ENCODE measurements at regions not wholly inside any gene's neighbourhood (a gene's known extent, or its start where the extent isn't known, plus 50 kb on each side); places are given as distances from the start of the nearest gene placed in this dataset.

- Histone ChIP-seq H3K4me1 (ENCODE audit: control insufficient read depth in 5 of 5, insufficient read depth in 5 of 5, low read length in 5 of 5) (no peaks in the 10 kb centered on the region), H3K27ac (ENCODE audit: low read depth, low read length) (no peak overlapping the region), H3K4me3 (ENCODE audit: low read depth in 1 of 5, low read length in 5 of 5) (no peak overlapping the region), H3K27me3 (ENCODE audit: control insufficient read depth in 5 of 5, insufficient read depth in 4 of 5, low read length in 5 of 5) (no peaks in the 10 kb centered on the region), H3K36me3 (ENCODE audit: control insufficient read depth in 5 of 5, insufficient read depth in 5 of 5, low read length in 5 of 5) (no peaks in the 10 kb centered on the region), H3K9me3 (ENCODE audit: control insufficient read depth in 5 of 5, low read length in 5 of 5) (peaks cover 0 to 4% (median 0%) of the 10 kb centered on the region in 5 donors), H3K9ac (ENCODE audit: low read length in 5 of 5) (no peak overlapping the region)
These were observed 275.6 kb upstream of the GRM7 start for GRCh38 chr3:6585360-6585759.

- Histone ChIP-seq H3K27ac (ENCODE audit: low read depth, low read length) (no peak overlapping the region), H3K4me3 (ENCODE audit: low read depth in 1 of 5, low read length in 5 of 5) (no peak overlapping the region), H3K9ac (ENCODE audit: low read length in 5 of 5) (no peak overlapping the region), H3K27me3 (ENCODE audit: control insufficient read depth in 5 of 5, insufficient read depth in 4 of 5, low read length in 5 of 5) (no peaks in the 10 kb centered on the region), H3K4me1 (ENCODE audit: control insufficient read depth in 5 of 5, insufficient read depth in 5 of 5, low read length in 5 of 5) (no peaks in the 10 kb centered on the region), H3K36me3 (ENCODE audit: control insufficient read depth in 5 of 5, insufficient read depth in 5 of 5, low read length in 5 of 5) (no peaks in the 10 kb centered on the region), H3K9me3 (ENCODE audit: control insufficient read depth in 5 of 5, low read length in 5 of 5) (no peaks in the 10 kb centered on the region)
These were observed 260.7 kb upstream of the GRM7 start for GRCh38 chr3:6600237-6600636.

- H3K9ac ChIP-seq (ENCODE audit: low read length in 5 of 5): no peak overlapping the region
- no peak overlapping the region for H3K27ac ChIP-seq (ENCODE audit: low read depth, low read length)
- no peaks in the 10 kb centered on the region for H3K27me3 ChIP-seq (ENCODE audit: control insufficient read depth in 5 of 5, insufficient read depth in 4 of 5, low read length in 5 of 5)
- H3K9me3 ChIP-seq (ENCODE audit: control insufficient read depth in 5 of 5, low read length in 5 of 5): no peaks in the 10 kb centered on the region
- no peak overlapping the region for H3K4me3 ChIP-seq (ENCODE audit: low read depth in 1 of 5, low read length in 5 of 5)
- no peaks in the 10 kb centered on the region for H3K4me1 ChIP-seq (ENCODE audit: control insufficient read depth in 5 of 5, insufficient read depth in 5 of 5, low read length in 5 of 5)
- no peaks in the 10 kb centered on the region for H3K36me3 ChIP-seq (ENCODE audit: control insufficient read depth in 5 of 5, insufficient read depth in 5 of 5, low read length in 5 of 5)
These were observed 259.5 kb upstream of the GRM7 start for GRCh38 chr3:6601374-6601773.

GRCh38 chr3:6602329-6602728, 258.6 kb upstream of the GRM7 start:
- Histone ChIP-seq H3K36me3 (ENCODE audit: control insufficient read depth in 5 of 5, insufficient read depth in 5 of 5, low read length in 5 of 5) (no peaks in the 10 kb centered on the region), H3K9ac (ENCODE audit: low read length in 5 of 5) (no peak overlapping the region), H3K27me3 (ENCODE audit: control insufficient read depth in 5 of 5, insufficient read depth in 4 of 5, low read length in 5 of 5) (no peaks in the 10 kb centered on the region), H3K9me3 (ENCODE audit: control insufficient read depth in 5 of 5, low read length in 5 of 5) (no peaks in the 10 kb centered on the region), H3K27ac (ENCODE audit: low read depth, low read length) (no peak overlapping the region), H3K4me1 (ENCODE audit: control insufficient read depth in 5 of 5, insufficient read depth in 5 of 5, low read length in 5 of 5) (no peaks in the 10 kb centered on the region), H3K4me3 (ENCODE audit: low read depth in 1 of 5, low read length in 5 of 5) (no peak overlapping the region)

- Histone ChIP-seq H3K27me3 (ENCODE audit: control insufficient read depth in 5 of 5, insufficient read depth in 4 of 5, low read length in 5 of 5) (no peaks in the 10 kb centered on the region), H3K27ac (ENCODE audit: low read depth, low read length) (no peak overlapping the region), H3K9ac (ENCODE audit: low read length in 5 of 5) (no peak overlapping the region), H3K4me3 (ENCODE audit: low read depth in 1 of 5, low read length in 5 of 5) (no peak overlapping the region), H3K4me1 (ENCODE audit: control insufficient read depth in 5 of 5, insufficient read depth in 5 of 5, low read length in 5 of 5) (no peaks in the 10 kb centered on the region), H3K9me3 (ENCODE audit: control insufficient read depth in 5 of 5, low read length in 5 of 5) (no peaks in the 10 kb centered on the region), H3K36me3 (ENCODE audit: control insufficient read depth in 5 of 5, insufficient read depth in 5 of 5, low read length in 5 of 5) (no peaks in the 10 kb centered on the region)
These were observed 255.7 kb upstream of the GRM7 start for GRCh38 chr3:6605227-6605626.

GRCh38 chr3:6608843-6609242, 252.1 kb upstream of the GRM7 start:
- Histone ChIP-seq H3K4me3 (ENCODE audit: low read depth in 1 of 5, low read length in 5 of 5) (no peak overlapping the region), H3K9ac (ENCODE audit: low read length in 5 of 5) (no peak overlapping the region), H3K4me1 (ENCODE audit: control insufficient read depth in 5 of 5, insufficient read depth in 5 of 5, low read length in 5 of 5) (no peaks in the 10 kb centered on the region), H3K36me3 (ENCODE audit: control insufficient read depth in 5 of 5, insufficient read depth in 5 of 5, low read length in 5 of 5) (no peaks in the 10 kb centered on the region), H3K27me3 (ENCODE audit: control insufficient read depth in 5 of 5, insufficient read depth in 4 of 5, low read length in 5 of 5) (no peaks in the 10 kb centered on the region), H3K9me3 (ENCODE audit: control insufficient read depth in 5 of 5, low read length in 5 of 5) (no peaks in the 10 kb centered on the region), H3K27ac (ENCODE audit: low read depth, low read length) (no peak overlapping the region)

GRCh38 chr3:6612034-6612616, 248.8 kb upstream of the GRM7 start:
- Histone ChIP-seq H3K4me1 (ENCODE audit: control insufficient read depth in 5 of 5, insufficient read depth in 5 of 5, low read length in 5 of 5) (no peaks in the 10 kb centered on the region), H3K36me3 (ENCODE audit: control insufficient read depth in 5 of 5, insufficient read depth in 5 of 5, low read length in 5 of 5) (no peaks in the 10 kb centered on the region), H3K9ac (ENCODE audit: low read length in 5 of 5) (no peak overlapping the region), H3K27ac (ENCODE audit: low read depth, low read length) (no peak overlapping the region), H3K27me3 (ENCODE audit: control insufficient read depth in 5 of 5, insufficient read depth in 4 of 5, low read length in 5 of 5) (no peaks in the 10 kb centered on the region), H3K9me3 (ENCODE audit: control insufficient read depth in 5 of 5, low read length in 5 of 5) (peaks cover 0 to 3% (median 0%) of the 10 kb centered on the region in 5 donors), H3K4me3 (ENCODE audit: low read depth in 1 of 5, low read length in 5 of 5) (no peak overlapping the region)

- Histone ChIP-seq H3K9ac (ENCODE audit: low read length in 5 of 5) (no peak overlapping the region), H3K27ac (ENCODE audit: low read depth, low read length) (no peak overlapping the region), H3K4me3 (ENCODE audit: low read depth in 1 of 5, low read length in 5 of 5) (no peak overlapping the region), H3K9me3 (ENCODE audit: control insufficient read depth in 5 of 5, low read length in 5 of 5) (no peaks in the 10 kb centered on the region), H3K27me3 (ENCODE audit: control insufficient read depth in 5 of 5, insufficient read depth in 4 of 5, low read length in 5 of 5) (no peaks in the 10 kb centered on the region), H3K4me1 (ENCODE audit: control insufficient read depth in 5 of 5, insufficient read depth in 5 of 5, low read length in 5 of 5) (no peaks in the 10 kb centered on the region), H3K36me3 (ENCODE audit: control insufficient read depth in 5 of 5, insufficient read depth in 5 of 5, low read length in 5 of 5) (no peaks in the 10 kb centered on the region)
These were observed 238.7 kb upstream of the GRM7 start for GRCh38 chr3:6622260-6622659.

- Histone ChIP-seq H3K4me1 (ENCODE audit: control insufficient read depth in 5 of 5, insufficient read depth in 5 of 5, low read length in 5 of 5) (no peaks in the 10 kb centered on the region), H3K9me3 (ENCODE audit: control insufficient read depth in 5 of 5, low read length in 5 of 5) (no peaks in the 10 kb centered on the region)
These were observed 238.2 kb upstream of the GRM7 start for GRCh38 chr3:6622712-6623111.

GRCh38 chr3:6631376-6631775, 229.5 kb upstream of the GRM7 start:
- no peak overlapping the region for H3K4me3 ChIP-seq (ENCODE audit: low read depth in 1 of 5, low read length in 5 of 5)
- no peaks in the 10 kb centered on the region for H3K36me3 ChIP-seq (ENCODE audit: control insufficient read depth in 5 of 5, insufficient read depth in 5 of 5, low read length in 5 of 5)
- no peaks in the 10 kb centered on the region for H3K9me3 ChIP-seq (ENCODE audit: control insufficient read depth in 5 of 5, low read length in 5 of 5)
- H3K27ac ChIP-seq (ENCODE audit: low read depth, low read length): no peak overlapping the region
- no peak overlapping the region for H3K9ac ChIP-seq (ENCODE audit: low read length in 5 of 5)
- no peaks in the 10 kb centered on the region for H3K27me3 ChIP-seq (ENCODE audit: control insufficient read depth in 5 of 5, insufficient read depth in 4 of 5, low read length in 5 of 5)
- H3K4me1 ChIP-seq (ENCODE audit: control insufficient read depth in 5 of 5, insufficient read depth in 5 of 5, low read length in 5 of 5): no peaks in the 10 kb centered on the region

More at GRCh38 chr3:6622712-6623111, 238.2 kb upstream of the GRM7 start:
- no peaks in the 10 kb centered on the region for H3K27me3 ChIP-seq (ENCODE audit: control insufficient read depth in 5 of 5, insufficient read depth in 4 of 5, low read length in 5 of 5)
- H3K9ac ChIP-seq (ENCODE audit: low read length in 5 of 5): no peak overlapping the region
- H3K27ac ChIP-seq (ENCODE audit: low read depth, low read length): no peak overlapping the region
- no peak overlapping the region for H3K4me3 ChIP-seq (ENCODE audit: low read depth in 1 of 5, low read length in 5 of 5)
- no peaks in the 10 kb centered on the region for H3K36me3 ChIP-seq (ENCODE audit: control insufficient read depth in 5 of 5, insufficient read depth in 5 of 5, low read length in 5 of 5)

GRCh38 chr3:6640907-6641306, 220.0 kb upstream of the GRM7 start:
- Histone ChIP-seq H3K36me3 (ENCODE audit: control insufficient read depth in 5 of 5, insufficient read depth in 5 of 5, low read length in 5 of 5) (no peaks in the 10 kb centered on the region), H3K4me3 (ENCODE audit: low read depth in 1 of 5, low read length in 5 of 5) (no peak overlapping the region), H3K27ac (ENCODE audit: low read depth, low read length) (no peak overlapping the region), H3K4me1 (ENCODE audit: control insufficient read depth in 5 of 5, insufficient read depth in 5 of 5, low read length in 5 of 5) (no peaks in the 10 kb centered on the region), H3K27me3 (ENCODE audit: control insufficient read depth in 5 of 5, insufficient read depth in 4 of 5, low read length in 5 of 5) (no peaks in the 10 kb centered on the region), H3K9me3 (ENCODE audit: control insufficient read depth in 5 of 5, low read length in 5 of 5) (peaks cover 0 to 7% (median 4%) of the 10 kb centered on the region in 5 donors), H3K9ac (ENCODE audit: low read length in 5 of 5) (no peak overlapping the region)
